Fibroblast of lung (primary cell): ENCODE measurements at regions not wholly inside any gene's neighbourhood (a gene's known extent, or its start where the extent isn't known, plus 50 kb on each side); places are given as distances from the start of the nearest gene placed in this dataset.

Experiments
- DNase-seq, 2 donors: peaks; one replicate each; pipeline versions ENCODE4 v3.0.0 to v3.0.0-alpha.2; 2010; ENCODE audit warnings: low read depth in 2 of 2
- H2AFZ ChIP-seq: 2 replicates; pipeline ENCODE4 v1.5.1; 2012; ENCODE audit warnings: low read length, control low read depth, inconsistent platforms
- H3K27ac ChIP-seq: 2 replicates; pipeline ENCODE4 v1.5.1; 2011; ENCODE audit warnings: low read length, control low read depth; ENCODE audit not compliant: insufficient read depth
- H3K27me3 ChIP-seq: 2 replicates; pipeline ENCODE4 v1.5.1; 2011; ENCODE audit warnings: mild to moderate bottlenecking, low read length; ENCODE audit not compliant: control insufficient read depth, insufficient read depth
- H3K36me3 ChIP-seq: 2 replicates; pipeline ENCODE4 v1.5.1; 2011; ENCODE audit warnings: low read length; ENCODE audit not compliant: control insufficient read depth, insufficient read depth
- H3K4me1 ChIP-seq: 2 replicates; pipeline ENCODE4 v1.5.1; 2011; ENCODE audit warnings: low read length; ENCODE audit not compliant: control insufficient read depth, insufficient read depth; ENCODE audit errors: extremely low read depth
- H3K4me2 ChIP-seq: 2 replicates; pipeline ENCODE4 v1.5.1; 2011; ENCODE audit warnings: low read length, control low read depth; ENCODE audit not compliant: insufficient read depth; ENCODE audit errors: extremely low read depth
- H3K4me3 ChIP-seq, 4 experiments: fragments of 200-600 bp in 1 of 4; sonication (generic) in 1 of 4; replicated peaks in 1 of 4; 2 replicates each; pipeline ENCODE4 v1.5.1; 2011 to 2016; ENCODE audit warnings: low read length in 4 of 4, low read depth in 3 of 4, mild to moderate bottlenecking in 3 of 4, control low read depth in 2 of 4, inconsistent platforms in 1 of 4, mixed read lengths in 1 of 4; ENCODE audit not compliant: insufficient read depth in 1 of 4; ENCODE audit errors: control extremely low read depth in 1 of 4
- H3K79me2 ChIP-seq: 2 replicates; pipeline ENCODE4 v1.5.1; 2012; ENCODE audit warnings: mild to moderate bottlenecking, low read length, inconsistent platforms; ENCODE audit not compliant: control insufficient read depth, insufficient read depth
- H3K9ac ChIP-seq: 2 replicates; pipeline ENCODE4 v1.5.1; 2011; ENCODE audit warnings: mild to moderate bottlenecking, low read length, control low read depth; ENCODE audit not compliant: insufficient read depth
- H3K9me3 ChIP-seq: 2 replicates; pipeline ENCODE4 v1.5.1; 2012; ENCODE audit warnings: low read depth, low read length; ENCODE audit not compliant: control insufficient read depth, insufficient read depth
- H4K20me1 ChIP-seq: 2 replicates; pipeline ENCODE4 v1.5.1; 2011; ENCODE audit warnings: low read length; ENCODE audit not compliant: control insufficient read depth, insufficient read depth; ENCODE audit errors: extremely low read depth
- EZH2 ChIP-seq: IDR thresholded peaks from 2 replicates; pipeline ENCODE4 v1.5.1; 2012; ENCODE audit warnings: low read length, control low read depth, mild to moderate bottlenecking; ENCODE audit errors: missing control alignments
- TF ChIP-seq, protein P1 (sequence below), 2 donors: IDR thresholded peaks in 1 of 2; conservative IDR thresholded peaks in 1 of 2; 1 replicate in 1 of 2; 2 replicates in 1 of 2; pipeline ENCODE4 v1.5.1; 2011 to 2012; ENCODE audit warnings: low read length in 2 of 2, control low read depth in 1 of 2, inconsistent platforms in 1 of 2, low read depth in 1 of 2, mild to moderate bottlenecking in 1 of 2

DNA sequence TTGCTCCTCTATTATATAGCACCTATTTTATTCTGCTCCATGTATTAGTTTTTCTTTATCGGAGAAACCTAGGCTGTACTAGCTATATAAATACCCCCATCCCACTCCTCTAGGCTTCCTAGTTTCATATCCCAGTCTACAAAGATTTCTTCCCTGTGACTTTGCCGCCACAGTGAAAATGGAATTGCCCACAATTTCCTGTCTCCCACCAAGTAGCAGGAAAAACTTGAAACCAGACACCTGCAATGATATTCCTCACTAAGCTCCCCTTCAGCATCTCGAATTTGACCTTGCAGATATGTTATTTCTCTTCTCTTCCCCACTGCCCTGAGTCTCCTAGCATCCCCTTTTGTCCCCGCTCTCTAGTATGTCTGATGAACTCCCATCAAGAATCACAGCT lies 685.8 kb upstream of the CCDC54 start:
- Histone ChIP-seq H3K27me3 (no peaks in the 10 kb centered on the region), H3K4me1 (no peaks in the 10 kb centered on the region), H3K4me2 (no peak overlapping the region), H2AFZ (no peak overlapping the region), H3K4me3 (no peak overlapping the region), H3K79me2 (no peaks in the 10 kb centered on the region), H3K27ac (no peak overlapping the region), H3K9me3 (no peaks in the 10 kb centered on the region), H4K20me1 (no peaks in the 10 kb centered on the region), H3K36me3 (no peaks in the 10 kb centered on the region), H3K9ac (no peak overlapping the region)
- TF ChIP-seq EZH2 = no peak
- TF ChIP-seq, protein P1, sequence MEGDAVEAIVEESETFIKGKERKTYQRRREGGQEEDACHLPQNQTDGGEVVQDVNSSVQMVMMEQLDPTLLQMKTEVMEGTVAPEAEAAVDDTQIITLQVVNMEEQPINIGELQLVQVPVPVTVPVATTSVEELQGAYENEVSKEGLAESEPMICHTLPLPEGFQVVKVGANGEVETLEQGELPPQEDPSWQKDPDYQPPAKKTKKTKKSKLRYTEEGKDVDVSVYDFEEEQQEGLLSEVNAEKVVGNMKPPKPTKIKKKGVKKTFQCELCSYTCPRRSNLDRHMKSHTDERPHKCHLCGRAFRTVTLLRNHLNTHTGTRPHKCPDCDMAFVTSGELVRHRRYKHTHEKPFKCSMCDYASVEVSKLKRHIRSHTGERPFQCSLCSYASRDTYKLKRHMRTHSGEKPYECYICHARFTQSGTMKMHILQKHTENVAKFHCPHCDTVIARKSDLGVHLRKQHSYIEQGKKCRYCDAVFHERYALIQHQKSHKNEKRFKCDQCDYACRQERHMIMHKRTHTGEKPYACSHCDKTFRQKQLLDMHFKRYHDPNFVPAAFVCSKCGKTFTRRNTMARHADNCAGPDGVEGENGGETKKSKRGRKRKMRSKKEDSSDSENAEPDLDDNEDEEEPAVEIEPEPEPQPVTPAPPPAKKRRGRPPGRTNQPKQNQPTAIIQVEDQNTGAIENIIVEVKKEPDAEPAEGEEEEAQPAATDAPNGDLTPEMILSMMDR (conservative IDR thresholded peaks at IDR 0.05 in 1 of 2, IDR thresholded peaks at IDR 0.05 in 1 of 2; ENCODE audit: low read depth in 1 of 2, low read length in 2 of 2) = no peak
- DNase-seq = peak in 1 of 2 donors; percentile 32

GRCh38 chr3:106692624-106693023 lies 684.6 kb upstream of the CCDC54 start:
- no peaks in the 10 kb centered on the region for H3K4me1 ChIP-seq

DNA sequence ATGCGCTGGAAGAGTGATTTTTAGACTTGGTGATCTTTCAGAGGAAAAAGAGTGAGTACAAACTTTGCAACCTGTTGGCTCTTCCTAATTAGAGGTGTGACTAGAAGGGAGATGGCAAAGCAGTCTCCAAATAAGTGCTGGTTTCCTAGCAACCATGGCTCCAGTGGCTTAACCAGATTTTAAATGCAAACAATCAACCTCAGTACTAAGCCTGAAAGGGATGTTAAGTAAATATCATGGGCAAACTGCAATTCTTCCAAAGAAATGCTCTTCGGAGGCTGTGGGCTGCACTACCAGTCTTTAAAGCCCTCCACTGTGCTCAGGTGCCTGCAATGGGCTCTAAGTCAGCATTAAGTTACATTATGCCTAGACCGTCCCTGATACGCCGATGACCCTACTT lies 678.1 kb upstream of the CCDC54 start:
- Histone ChIP-seq H3K4me1 (no peaks in the 10 kb centered on the region), H3K27me3 (no peaks in the 10 kb centered on the region), H3K9ac (no peak overlapping the region), H3K79me2 (no peaks in the 10 kb centered on the region), H3K27ac (no peak overlapping the region), H3K36me3 (no peaks in the 10 kb centered on the region), H4K20me1 (no peaks in the 10 kb centered on the region), H2AFZ (no peak overlapping the region), H3K4me3 (no peak overlapping the region), H3K4me2 (no peak overlapping the region), H3K9me3 (no peaks in the 10 kb centered on the region)
- DNase-seq = no peak
- TF ChIP-seq, protein P1 (conservative IDR thresholded peaks at IDR 0.05 in 1 of 2, IDR thresholded peaks at IDR 0.05 in 1 of 2; ENCODE audit: low read depth in 1 of 2, low read length in 2 of 2) = no peak
- no peak for TF ChIP-seq EZH2

More at GRCh38 chr3:106692624-106693023, 684.6 kb upstream of the CCDC54 start:
- Histone ChIP-seq H3K9me3 (no peaks in the 10 kb centered on the region), H3K79me2 (no peaks in the 10 kb centered on the region), H3K4me3 (no peak overlapping the region), H3K9ac (no peak overlapping the region), H3K4me2 (no peak overlapping the region), H3K27ac (no peak overlapping the region), H2AFZ (no peak overlapping the region), H3K36me3 (no peaks in the 10 kb centered on the region), H4K20me1 (no peaks in the 10 kb centered on the region), H3K27me3 (no peaks in the 10 kb centered on the region)
- TF ChIP-seq, protein P1 (conservative IDR thresholded peaks at IDR 0.05 in 1 of 2, IDR thresholded peaks at IDR 0.05 in 1 of 2; ENCODE audit: low read depth in 1 of 2, low read length in 2 of 2) = no peak
- no peak for DNase-seq
